Uterus (tissue), 3 donors: ENCODE measurements at regions not wholly inside any gene's neighbourhood (a gene's known extent, or its start where the extent isn't known, plus 50 kb on each side); places are given as distances from the start of the nearest gene placed in this dataset.

Experiments
- DNase-seq, 2 donors: peaks; one replicate each; pipeline ENCODE4 v3.0.0-alpha.2; 2019 to 2020
- H3K27ac ChIP-seq, 2 donors: fragments of 200-600 bp; sonication (generic); 1 replicate in 1 of 2; 2 replicates in 1 of 2; pipeline ENCODE4 v1.5.1; 2016 to 2018
- H3K27me3 ChIP-seq, 2 donors: fragments of 200-600 bp; sonication (generic); one replicate each; pipeline ENCODE4 v1.5.1; 2018 to 2019; ENCODE audit warnings: control low read depth in 1 of 2
- H3K36me3 ChIP-seq, 2 donors: fragments of 200-600 bp; sonication (generic); one replicate each; pipeline ENCODE4 v1.5.1; 2019; ENCODE audit warnings: control low read depth in 1 of 2
- H3K4me1 ChIP-seq, 2 donors: fragments of 200-600 bp; sonication (generic); one replicate each; pipeline ENCODE4 v1.5.1; 2018 to 2019; ENCODE audit warnings: control low read depth in 1 of 2
- H3K4me3 ChIP-seq, 2 donors: fragments of 200-600 bp; sonication (generic); 1 replicate in 1 of 2; 2 replicates in 1 of 2; pipeline ENCODE4 v1.5.1; 2018 to 2019; ENCODE audit warnings: mild to moderate bottlenecking in 1 of 2
- H3K9me3 ChIP-seq, 2 donors: fragments of 200-600 bp; sonication (generic); one replicate each; pipeline ENCODE4 v1.5.1; 2019; ENCODE audit warnings: control low read depth in 1 of 2
- POLR2A ChIP-seq, 2 donors: fragments of 450-650 bp; IDR thresholded peaks; one replicate each; pipeline ENCODE4 v1.6.1; 2016; ENCODE audit warnings: antibody characterized with exemption in 2 of 2, mild to moderate bottlenecking in 1 of 2, moderate library complexity in 1 of 2
- intact Hi-C: fragments of 100-400 bp; cut with DNase I; formaldehyde crosslinking; loops from one replicate; pipeline ENCODE4 v1.15.1; 2023; ENCODE audit warnings: low total_unique reads
- TF ChIP-seq, protein P1 (sequence below), 4 experiments: fragments of 200-600 bp in 2 of 4; fragments of 450-650 bp in 2 of 4; sonication (generic) in 2 of 4; IDR thresholded peaks; one replicate each; pipeline ENCODE4 v1.5.1; 2016 to 2019; ENCODE audit warnings: antibody characterized with exemption in 4 of 4, mild to moderate bottlenecking in 2 of 4, moderate library complexity in 1 of 4
- donor health status: DM: yes; HTN: yes; CAD: no.

DNA sequence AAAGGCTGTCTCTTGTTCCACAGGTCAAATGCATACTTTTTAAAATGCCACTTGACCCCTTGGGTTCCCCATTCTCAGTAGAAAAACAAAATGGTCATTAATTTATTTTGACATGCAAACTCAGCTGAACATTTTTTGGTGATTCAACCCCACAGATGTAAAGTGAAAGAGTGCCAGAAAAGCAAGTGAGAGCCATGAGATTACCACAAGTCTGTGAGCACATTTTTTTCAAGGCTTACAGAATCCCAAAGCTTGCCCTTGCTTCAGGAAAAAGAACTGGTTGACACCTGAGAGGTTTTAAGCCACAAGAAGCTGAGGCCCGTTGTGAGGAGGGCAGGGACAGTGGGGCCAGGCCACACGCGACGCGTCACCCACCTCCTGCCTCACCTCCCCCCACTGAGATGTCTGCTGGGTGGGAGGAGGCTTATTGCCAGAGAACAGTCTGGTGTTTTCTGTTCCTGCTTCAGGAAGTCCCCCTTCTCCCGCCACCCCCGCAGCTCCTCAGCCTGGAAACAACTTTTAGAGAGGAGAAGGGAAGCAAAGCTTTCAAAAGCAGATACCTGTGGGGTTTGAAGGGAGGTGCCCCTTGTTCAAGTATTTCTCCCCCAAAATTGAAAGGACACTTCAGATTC is 70.4 kb upstream of the CYP1B1 start:
- peaks cover 10 to 12% of the 10 kb centered on the region in 2 donors for H3K4me1 ChIP-seq
- no peak overlapping the region for H3K4me3 ChIP-seq
- no peaks in the 10 kb centered on the region for H3K9me3 ChIP-seq
- no peaks in the 10 kb centered on the region for H3K36me3 ChIP-seq
- H3K27ac ChIP-seq = peak overlapping the region; percentile 91 to 95
- H3K27me3 ChIP-seq = no peaks in the 10 kb centered on the region
- intact Hi-C loops = no loop called here
- TF ChIP-seq POLR2A (IDR thresholded peaks at IDR 0.05) = no peak
- TF ChIP-seq, protein P1, sequence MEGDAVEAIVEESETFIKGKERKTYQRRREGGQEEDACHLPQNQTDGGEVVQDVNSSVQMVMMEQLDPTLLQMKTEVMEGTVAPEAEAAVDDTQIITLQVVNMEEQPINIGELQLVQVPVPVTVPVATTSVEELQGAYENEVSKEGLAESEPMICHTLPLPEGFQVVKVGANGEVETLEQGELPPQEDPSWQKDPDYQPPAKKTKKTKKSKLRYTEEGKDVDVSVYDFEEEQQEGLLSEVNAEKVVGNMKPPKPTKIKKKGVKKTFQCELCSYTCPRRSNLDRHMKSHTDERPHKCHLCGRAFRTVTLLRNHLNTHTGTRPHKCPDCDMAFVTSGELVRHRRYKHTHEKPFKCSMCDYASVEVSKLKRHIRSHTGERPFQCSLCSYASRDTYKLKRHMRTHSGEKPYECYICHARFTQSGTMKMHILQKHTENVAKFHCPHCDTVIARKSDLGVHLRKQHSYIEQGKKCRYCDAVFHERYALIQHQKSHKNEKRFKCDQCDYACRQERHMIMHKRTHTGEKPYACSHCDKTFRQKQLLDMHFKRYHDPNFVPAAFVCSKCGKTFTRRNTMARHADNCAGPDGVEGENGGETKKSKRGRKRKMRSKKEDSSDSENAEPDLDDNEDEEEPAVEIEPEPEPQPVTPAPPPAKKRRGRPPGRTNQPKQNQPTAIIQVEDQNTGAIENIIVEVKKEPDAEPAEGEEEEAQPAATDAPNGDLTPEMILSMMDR (IDR thresholded peaks at IDR 0.05) = no peak
- DNase-seq = peak; percentile 59 to 60

DNA sequence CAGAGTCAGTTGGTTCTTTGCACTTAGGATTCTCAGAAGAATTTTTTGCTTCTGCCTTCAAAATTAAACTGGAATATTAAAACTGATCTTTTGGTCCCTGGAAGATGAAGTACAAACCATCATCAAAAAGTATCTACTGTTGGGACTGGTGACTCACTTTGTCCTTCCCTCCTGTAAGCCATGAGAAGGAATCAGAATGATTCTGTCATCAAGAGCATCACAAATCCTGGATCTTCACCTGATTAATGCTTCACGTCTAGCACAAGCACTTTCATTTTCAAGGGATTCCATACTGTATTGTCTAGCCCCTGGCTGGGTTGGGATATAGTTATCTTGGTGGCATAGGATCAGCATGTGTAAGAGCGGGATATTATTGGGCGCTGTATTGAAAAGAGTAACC is 69.3 kb upstream of the CYP1B1 start:
- intact Hi-C loops = no loop called here
- H3K36me3 ChIP-seq = no peaks in the 10 kb centered on the region
- no peaks in the 10 kb centered on the region for H3K9me3 ChIP-seq
- TF ChIP-seq POLR2A (IDR thresholded peaks at IDR 0.05) = no peak
- TF ChIP-seq, protein P1 (IDR thresholded peaks at IDR 0.05) = no peak
- H3K27ac ChIP-seq = peak overlapping the region; percentile 91 to 95
- no peak overlapping the region for H3K4me3 ChIP-seq
- H3K27me3 ChIP-seq = no peaks in the 10 kb centered on the region
- peaks cover 10 to 12% of the 10 kb centered on the region in 2 donors for H3K4me1 ChIP-seq
- no peak for DNase-seq

DNA sequence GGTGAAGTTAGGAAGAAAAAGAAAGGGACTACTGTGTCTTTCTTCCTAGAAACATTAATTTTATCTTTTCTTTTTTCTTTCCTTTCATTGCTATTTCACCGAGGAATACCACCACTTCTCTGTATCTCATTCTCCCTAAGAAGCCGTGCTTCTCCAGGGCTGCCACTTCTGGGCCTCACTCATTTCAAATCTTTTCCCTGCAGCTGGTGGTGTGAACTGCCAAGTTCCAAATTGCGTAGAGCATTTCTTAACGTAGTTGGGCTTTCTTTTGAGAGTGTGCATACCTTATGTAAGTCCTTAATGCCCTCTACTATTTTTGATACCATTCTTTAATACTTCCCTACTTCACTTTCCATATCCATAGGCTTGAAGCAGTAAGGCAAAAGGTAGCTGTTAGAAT is 66.7 kb upstream of the CYP1B1 start:
- intact Hi-C loops = no loop called here
- peaks cover 7 to 12% of the 10 kb centered on the region in 2 donors for H3K4me1 ChIP-seq
- TF ChIP-seq, protein P1 (IDR thresholded peaks at IDR 0.05) = no peak
- no peak for TF ChIP-seq POLR2A (IDR thresholded peaks at IDR 0.05)

DNA sequence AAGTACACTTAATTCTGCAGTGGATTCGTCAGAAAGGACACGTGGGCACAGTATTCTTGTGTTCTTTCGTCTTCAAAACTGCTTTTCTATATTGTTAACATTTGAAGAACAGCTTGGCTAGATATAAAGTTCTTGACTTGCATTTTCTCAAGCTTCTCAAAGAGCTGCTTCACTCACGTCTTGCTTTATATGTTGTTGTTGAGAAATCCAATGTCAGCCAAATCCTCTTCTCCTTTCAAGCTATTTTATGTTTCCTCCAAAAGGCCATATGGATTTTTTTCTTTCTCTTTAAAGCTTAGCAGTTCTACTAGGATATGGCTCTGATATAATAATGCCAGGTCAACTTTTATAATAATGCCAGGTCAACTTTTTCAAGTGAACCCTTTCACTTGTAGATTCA is 65.5 kb upstream of the CYP1B1 start:
- Histone ChIP-seq H3K27ac (no peak overlapping the region), H3K36me3 (no peaks in the 10 kb centered on the region), H3K9me3 (no peaks in the 10 kb centered on the region), H3K27me3 (no peaks in the 10 kb centered on the region), H3K4me3 (no peak overlapping the region), H3K4me1 (peaks cover 0 to 1% of the 10 kb centered on the region in 2 donors)
- no peak for DNase-seq
- intact Hi-C loops = no loop called here
- no peak for TF ChIP-seq POLR2A (IDR thresholded peaks at IDR 0.05)
- TF ChIP-seq, protein P1 (IDR thresholded peaks at IDR 0.05) = no peak

More for the DNA sequence above, 66.7 kb upstream of the CYP1B1 start:
- no peaks in the 10 kb centered on the region for H3K27me3 ChIP-seq
- no peaks in the 10 kb centered on the region for H3K36me3 ChIP-seq
- H3K4me3 ChIP-seq = no peak overlapping the region
- no peak for DNase-seq
- peak overlapping the region in 1 of 2 donors; percentile 4 for H3K27ac ChIP-seq
- no peaks in the 10 kb centered on the region for H3K9me3 ChIP-seq

DNA sequence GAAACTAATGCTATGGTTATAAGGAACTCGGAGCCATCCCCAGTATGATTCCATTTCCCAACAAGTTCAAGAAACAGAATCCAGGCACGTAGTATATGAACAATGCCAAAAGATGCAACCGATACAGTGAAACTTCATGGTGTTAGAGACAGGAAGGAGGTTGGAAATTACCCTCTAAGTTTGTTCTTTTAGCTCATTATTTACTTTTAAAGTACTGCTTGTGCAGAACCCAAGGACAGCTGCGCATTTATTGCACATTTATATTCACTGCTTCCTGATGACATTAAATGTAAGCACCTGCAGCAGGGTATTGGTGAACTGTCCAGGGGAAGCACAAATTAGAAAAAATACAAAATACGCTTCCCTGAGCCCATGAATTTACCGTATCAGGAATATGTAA is 63.0 kb upstream of the CYP1B1 start:
- no peak for DNase-seq
- H3K27ac ChIP-seq = no peak overlapping the region
- H3K9me3 ChIP-seq = no peaks in the 10 kb centered on the region
- no peaks in the 10 kb centered on the region for H3K36me3 ChIP-seq
- intact Hi-C loops = no loop called here
- H3K4me1 ChIP-seq = no peaks in the 10 kb centered on the region
- H3K27me3 ChIP-seq = no peaks in the 10 kb centered on the region
- no peak for TF ChIP-seq POLR2A (IDR thresholded peaks at IDR 0.05)
- TF ChIP-seq, protein P1 (IDR thresholded peaks at IDR 0.05) = no peak
- H3K4me3 ChIP-seq = no peak overlapping the region
